WERI-Rb-1 (cell line): ENCODE measurements at regions not wholly inside any gene's neighbourhood (a gene's known extent, or its start where the extent isn't known, plus 50 kb on each side); places are given as distances from the start of the nearest gene placed in this dataset.

Source experiments
- DNase-seq: peaks from one replicate; pipeline ENCODE4 v3.0.0-alpha.2; 2020
- H3K27ac ChIP-seq: fragments of 250-450 bp; sonication (Bioruptor Pico); 2 replicates; pipeline ENCODE4 v1.5.1; 2020; ENCODE audit warnings: mild to moderate bottlenecking, moderate library complexity
- H3K27me3 ChIP-seq: fragments of 250-450 bp; sonication (Bioruptor Pico); 2 replicates; pipeline ENCODE4 v1.5.1; 2021; ENCODE audit warnings: mild to moderate bottlenecking, low read depth, moderate library complexity; ENCODE audit not compliant: insufficient read depth, severe bottlenecking
- H3K36me3 ChIP-seq: fragments of 250-450 bp; sonication (Bioruptor Pico); 2 replicates; pipeline ENCODE4 v1.5.1; 2020; ENCODE audit warnings: mild to moderate bottlenecking, moderate library complexity
- H3K4me3 ChIP-seq: 2 replicates; pipeline ENCODE4 v1.5.1; 2011; ENCODE audit warnings: low read depth, mild to moderate bottlenecking, control low read depth, low read length
- H3K9me3 ChIP-seq: fragments of 250-450 bp; sonication (Bioruptor Pico); 2 replicates; pipeline ENCODE4 v1.5.1; 2021; ENCODE audit warnings: mild to moderate bottlenecking, moderate library complexity; ENCODE audit not compliant: severe bottlenecking
- CTCF ChIP-seq: IDR thresholded peaks from 2 replicates; pipeline ENCODE4 v1.5.1; 2011; ENCODE audit warnings: low read depth, mild to moderate bottlenecking, control low read depth, inconsistent platforms, low read length

- TF ChIP-seq CTCF = no peak
- no peak for DNase-seq
- no peak overlapping the region for H3K4me3 ChIP-seq
- no peaks in the 10 kb centered on the region for H3K9me3 ChIP-seq
- H3K27ac ChIP-seq = no peak overlapping the region
- no peaks in the 10 kb centered on the region for H3K36me3 ChIP-seq
- H3K27me3 ChIP-seq = no peaks in the 10 kb centered on the region
These were observed 135.8 kb downstream of the RFC3 start for GRCh38 chr13:33953781-33954180.

GRCh38 chr13:33956346-33956745 is 138.4 kb downstream of the RFC3 start:
- Histone ChIP-seq H3K4me3 (no peak overlapping the region), H3K27me3 (no peaks in the 10 kb centered on the region), H3K9me3 (no peaks in the 10 kb centered on the region), H3K27ac (no peak overlapping the region), H3K36me3 (no peaks in the 10 kb centered on the region)
- TF ChIP-seq CTCF = no peak
- DNase-seq = no peak

GRCh38 chr13:33957497-33957905 is 139.6 kb downstream of the RFC3 start:
- Histone ChIP-seq H3K4me3 (no peak overlapping the region), H3K36me3 (no peaks in the 10 kb centered on the region), H3K9me3 (no peaks in the 10 kb centered on the region), H3K27me3 (no peaks in the 10 kb centered on the region), H3K27ac (no peak overlapping the region)
- DNase-seq = no peak
- TF ChIP-seq CTCF = no peak

- Histone ChIP-seq H3K9me3 (no peaks in the 10 kb centered on the region), H3K27ac (no peak overlapping the region), H3K4me3 (no peak overlapping the region), H3K27me3 (no peaks in the 10 kb centered on the region), H3K36me3 (no peaks in the 10 kb centered on the region)
- DNase-seq = no peak
- TF ChIP-seq CTCF = no peak
These were observed 141.0 kb downstream of the RFC3 start for GRCh38 chr13:33958964-33959363.

GRCh38 chr13:33963134-33963533 is 145.2 kb downstream of the RFC3 start:
- no peak overlapping the region for H3K27ac ChIP-seq
- TF ChIP-seq CTCF = no peak
- DNase-seq = no peak
- no peaks in the 10 kb centered on the region for H3K36me3 ChIP-seq
- no peaks in the 10 kb centered on the region for H3K9me3 ChIP-seq
- no peak overlapping the region for H3K4me3 ChIP-seq
- no peaks in the 10 kb centered on the region for H3K27me3 ChIP-seq

GRCh38 chr13:33963895-33964294 is 145.9 kb downstream of the RFC3 start:
- H3K27me3 ChIP-seq = no peaks in the 10 kb centered on the region

More at GRCh38 chr13:33963895-33964294, 145.9 kb downstream of the RFC3 start:
- no peak overlapping the region for H3K4me3 ChIP-seq
- no peak overlapping the region for H3K27ac ChIP-seq
- H3K36me3 ChIP-seq = no peaks in the 10 kb centered on the region
- no peak for DNase-seq
- TF ChIP-seq CTCF = no peak
- no peaks in the 10 kb centered on the region for H3K9me3 ChIP-seq
